ENCODE measurements at regions not wholly inside any gene's neighbourhood (a gene's known extent, or its start where the extent isn't known, plus 50 kb on each side); places are given as distances from the start of the nearest gene placed in this dataset.

- Histone ChIP-seq H3K18ac (ENCODE audit: insufficient read length, low read depth, low read length) (no peak overlapping the region), H3K4me2 (ENCODE audit: insufficient read depth, insufficient read length, low read length) (no peak overlapping the region), H4K8ac (replicated peaks; ENCODE audit: insufficient read length, low read depth, low read length) (no peak overlapping the region), H3T11ph (ENCODE audit: low read length) (no peak overlapping the region), H3K23ac (ENCODE audit: insufficient read length, low read depth, low read length) (no peak overlapping the region), H2AFZ (ENCODE audit: low read length) (no peak overlapping the region), H2BK20ac (ENCODE audit: low read depth, low read length, poor library complexity, severe bottlenecking) (no peak overlapping the region), H3K4ac (ENCODE audit: low read depth, low read length) (no peak overlapping the region), H4K91ac (ENCODE audit: insufficient read length, low read depth, low read length) (no peak overlapping the region), H2BK120ac (ENCODE audit: low read depth, low read length, poor library complexity, severe bottlenecking) (no peak overlapping the region), H3K56ac (ENCODE audit: insufficient read length, low read depth, low read length) (no peak overlapping the region), H4K20me1 (ENCODE audit: control insufficient read depth, insufficient read depth, insufficient read length) (no peaks in the 10 kb centered on the region), H2AK5ac (ENCODE audit: insufficient read length, low read length) (no peak overlapping the region), H2BK15ac (ENCODE audit: low read depth, low read length) (no peak overlapping the region), H3K4me1 (ENCODE audit: insufficient read depth, low read length) (no peaks in the 10 kb centered on the region), H2BK5ac (ENCODE audit: insufficient read length, low read length) (no peak overlapping the region), H2BK12ac (ENCODE audit: insufficient read length, low read depth, low read length) (no peak overlapping the region), H4K5ac (ENCODE audit: insufficient read length, low read depth, low read length) (no peak overlapping the region), H3K79me2 (ENCODE audit: insufficient read depth, low read length) (no peaks in the 10 kb centered on the region), H3K23me2 (ENCODE audit: insufficient read length, low read depth, low read length, poor library complexity, severe bottlenecking) (no peaks in the 10 kb centered on the region), H3K9ac (ENCODE audit: extremely low read depth, insufficient read length, low read length) (no peak overlapping the region), H3K27ac (ENCODE audit: insufficient read length, low read depth, low read length) (no peak overlapping the region), H3K79me1 (ENCODE audit: insufficient read depth, low read depth, low read length, poor library complexity, severe bottlenecking) (no peaks in the 10 kb centered on the region), H3K9me3 (ENCODE audit: control insufficient read depth, low read depth, low read length) (no peaks in the 10 kb centered on the region), H3K27me3 (ENCODE audit: insufficient read depth, low read length) (no peaks in the 10 kb centered on the region), H3K14ac (ENCODE audit: insufficient read depth, low read length) (no peak overlapping the region)
- Mint-ChIP-seq H3K36me3 (ENCODE audit: insufficient read depth in 1 of 3, low read depth in 3 of 3) (no peaks in the 10 kb centered on the region; a peak in 1 of 7 replicates), H3K4me3 (no peak overlapping the region), H3K27me3 (ENCODE audit: low read depth) (peaks cover 3% of the 10 kb centered on the region; the same call in 1 of the 2 replicates), H3K4me1 (no peaks in the 10 kb centered on the region), H3K27ac (no peak overlapping the region; a peak in 1 of 7 replicates), H3K9me3 (no peaks in the 10 kb centered on the region; a peak in 2 of 5 replicates)
- DNase-seq, result no peak
- TF ChIP-seq CTCF (conservative IDR thresholded peaks at IDR 0.05), result no peak
- WGBS (ENCODE audit: extremely low coverage, insufficient read length, low lambda C conversion rate), result no CpG with 5 or more reads among the region's 6 CpGs
Measured at GRCh38 chr20:22762576-22763256, 178.3 kb upstream of the FOXA2 start.
